ENCODE measurements at regions not wholly inside any gene's neighbourhood (a gene's known extent, or its start where the extent isn't known, plus 50 kb on each side); places are given as distances from the start of the nearest gene placed in this dataset.

DNA sequence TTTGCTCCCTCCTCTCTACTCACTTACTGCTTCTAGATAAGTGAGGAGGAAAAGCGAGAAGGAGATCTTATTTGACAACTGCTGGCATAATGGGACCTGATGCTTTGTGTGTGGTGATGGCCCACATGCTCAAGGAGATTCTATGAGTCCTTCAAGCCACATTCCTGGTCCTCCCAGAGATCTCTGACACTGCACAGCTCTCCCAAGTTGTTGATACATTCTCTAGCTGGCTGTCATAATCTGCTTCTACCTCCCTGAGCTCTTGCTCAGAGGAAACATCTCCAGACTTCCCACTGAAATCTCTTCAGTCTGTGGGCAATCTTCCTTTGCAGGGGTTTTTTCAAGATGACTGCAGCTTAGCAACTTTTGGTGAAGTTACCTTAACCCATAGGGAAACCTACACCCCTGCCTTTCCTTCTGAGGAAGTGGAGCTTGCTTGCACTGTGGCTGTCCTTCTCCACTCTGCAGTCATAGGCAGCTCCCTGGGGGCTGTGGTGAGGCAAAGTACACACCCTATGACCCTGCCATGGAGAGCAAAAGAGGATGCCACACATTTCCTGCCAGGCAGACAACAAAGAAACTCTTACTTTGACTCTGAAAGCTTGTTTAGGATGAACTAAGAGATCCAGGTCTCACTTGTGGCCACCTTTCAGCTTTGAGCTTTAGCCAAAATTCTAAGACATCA, 163.8 kb downstream of the TMEM38B start:
- DNase-seq = no peak
- TF ChIP-seq, protein P1, sequence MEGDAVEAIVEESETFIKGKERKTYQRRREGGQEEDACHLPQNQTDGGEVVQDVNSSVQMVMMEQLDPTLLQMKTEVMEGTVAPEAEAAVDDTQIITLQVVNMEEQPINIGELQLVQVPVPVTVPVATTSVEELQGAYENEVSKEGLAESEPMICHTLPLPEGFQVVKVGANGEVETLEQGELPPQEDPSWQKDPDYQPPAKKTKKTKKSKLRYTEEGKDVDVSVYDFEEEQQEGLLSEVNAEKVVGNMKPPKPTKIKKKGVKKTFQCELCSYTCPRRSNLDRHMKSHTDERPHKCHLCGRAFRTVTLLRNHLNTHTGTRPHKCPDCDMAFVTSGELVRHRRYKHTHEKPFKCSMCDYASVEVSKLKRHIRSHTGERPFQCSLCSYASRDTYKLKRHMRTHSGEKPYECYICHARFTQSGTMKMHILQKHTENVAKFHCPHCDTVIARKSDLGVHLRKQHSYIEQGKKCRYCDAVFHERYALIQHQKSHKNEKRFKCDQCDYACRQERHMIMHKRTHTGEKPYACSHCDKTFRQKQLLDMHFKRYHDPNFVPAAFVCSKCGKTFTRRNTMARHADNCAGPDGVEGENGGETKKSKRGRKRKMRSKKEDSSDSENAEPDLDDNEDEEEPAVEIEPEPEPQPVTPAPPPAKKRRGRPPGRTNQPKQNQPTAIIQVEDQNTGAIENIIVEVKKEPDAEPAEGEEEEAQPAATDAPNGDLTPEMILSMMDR (IDR thresholded peaks at IDR 0.05; ENCODE audit: low read depth, low read length) = no peak
- Histone ChIP-seq H3K4me3 (ENCODE audit: low read depth, low read length) (no peak overlapping the region), H3K36me3 (no peaks in the 10 kb centered on the region), H3K9me3 (ENCODE audit: severe bottlenecking) (no peaks in the 10 kb centered on the region), H3K27me3 (ENCODE audit: insufficient read depth, low read depth, severe bottlenecking) (no peaks in the 10 kb centered on the region), H3K27ac (no peak overlapping the region)

DNA sequence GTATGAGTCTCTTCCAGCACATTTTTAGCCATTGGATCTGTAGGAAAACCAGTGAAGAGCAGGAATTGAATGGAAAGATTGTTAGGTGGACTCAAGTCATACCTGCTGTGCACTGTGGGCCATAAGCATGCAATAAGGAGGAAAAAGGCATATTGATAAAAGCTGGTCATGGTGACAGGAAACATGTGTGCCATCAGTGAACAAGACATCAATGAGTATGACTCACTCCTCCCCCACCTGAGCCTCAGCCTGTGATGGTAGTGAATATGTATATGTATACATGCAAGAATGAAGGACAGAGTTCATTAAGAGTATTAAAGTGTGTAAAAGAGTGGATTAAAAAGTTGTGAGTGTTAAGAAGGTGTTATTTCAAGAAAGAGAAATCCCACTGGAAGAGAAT, 164.5 kb downstream of the TMEM38B start:
- H3K4me3 ChIP-seq (ENCODE audit: low read depth, low read length) = no peak overlapping the region
- H3K36me3 ChIP-seq = no peaks in the 10 kb centered on the region
- H3K27me3 ChIP-seq (ENCODE audit: insufficient read depth, low read depth, severe bottlenecking) = no peaks in the 10 kb centered on the region
- H3K9me3 ChIP-seq (ENCODE audit: severe bottlenecking) = no peaks in the 10 kb centered on the region
- DNase-seq = no peak
- H3K27ac ChIP-seq = no peak overlapping the region
- TF ChIP-seq, protein P1 (IDR thresholded peaks at IDR 0.05; ENCODE audit: low read depth, low read length) = no peak

DNA sequence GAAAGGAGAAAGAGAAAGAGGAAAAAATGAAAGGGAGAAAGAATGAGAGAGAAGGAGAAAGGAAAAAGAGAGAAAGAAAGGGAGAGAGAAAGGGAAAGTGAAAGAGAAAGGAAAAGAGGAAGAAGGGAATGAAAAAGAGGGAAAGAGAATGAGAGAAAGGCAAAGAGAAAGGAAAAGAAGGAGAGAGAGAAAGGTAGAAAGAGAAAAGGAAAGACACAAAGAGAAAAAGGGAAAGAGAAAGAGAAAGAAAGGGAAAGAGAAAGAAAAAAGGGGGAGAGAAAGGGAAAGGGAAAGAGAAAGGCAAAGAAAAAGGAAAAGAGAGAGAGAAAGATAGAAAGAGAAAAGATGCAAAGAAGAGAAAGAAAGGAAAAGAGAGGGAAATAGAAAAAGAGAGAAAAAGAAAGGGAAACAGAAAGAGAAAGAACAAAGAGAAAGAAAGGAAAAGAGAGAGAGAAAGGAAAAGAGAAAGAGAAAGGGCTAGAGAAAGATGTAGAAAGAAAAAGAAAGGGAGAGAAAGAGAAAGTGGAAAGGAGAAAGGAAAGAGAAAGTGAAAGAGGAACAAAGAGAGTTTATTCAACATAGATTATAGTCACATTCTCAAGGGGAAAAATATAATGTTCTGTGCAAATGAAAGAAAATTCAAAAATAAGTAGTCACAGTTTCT, 165.2 kb downstream of the TMEM38B start:
- H3K4me3 ChIP-seq (ENCODE audit: low read depth, low read length) = no peak overlapping the region
- no peaks in the 10 kb centered on the region for H3K27me3 ChIP-seq (ENCODE audit: insufficient read depth, low read depth, severe bottlenecking)
- no peaks in the 10 kb centered on the region for H3K9me3 ChIP-seq (ENCODE audit: severe bottlenecking)
- no peak overlapping the region for H3K27ac ChIP-seq
- TF ChIP-seq, protein P1 (IDR thresholded peaks at IDR 0.05; ENCODE audit: low read depth, low read length) = no peak
- no peaks in the 10 kb centered on the region for H3K36me3 ChIP-seq
- DNase-seq = no peak

DNA sequence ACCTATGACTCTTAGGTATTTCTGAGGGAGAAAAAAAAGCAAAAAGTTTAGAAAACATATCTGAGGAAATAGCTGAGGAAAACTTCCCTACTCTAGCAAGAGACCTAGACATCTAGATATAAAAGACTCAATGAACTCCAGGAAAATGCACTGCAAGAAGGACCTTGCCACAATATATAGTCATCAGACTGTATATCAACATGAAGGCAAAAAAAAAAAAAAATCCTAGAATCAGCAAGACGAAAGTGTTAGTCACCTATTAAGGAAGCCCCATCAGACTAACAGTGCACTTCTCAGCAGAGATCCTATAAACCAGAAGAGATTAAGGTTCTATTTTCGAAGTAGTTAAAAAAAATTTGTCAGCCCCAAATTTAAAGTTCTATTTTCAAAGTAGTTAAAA, 166.2 kb downstream of the TMEM38B start:
- Histone ChIP-seq H3K27ac (no peak overlapping the region), H3K9me3 (ENCODE audit: severe bottlenecking) (no peaks in the 10 kb centered on the region), H3K36me3 (no peaks in the 10 kb centered on the region), H3K4me3 (ENCODE audit: low read depth, low read length) (no peak overlapping the region), H3K27me3 (ENCODE audit: insufficient read depth, low read depth, severe bottlenecking) (no peaks in the 10 kb centered on the region)
- DNase-seq = no peak
- TF ChIP-seq, protein P1 (IDR thresholded peaks at IDR 0.05; ENCODE audit: low read depth, low read length) = no peak

DNA sequence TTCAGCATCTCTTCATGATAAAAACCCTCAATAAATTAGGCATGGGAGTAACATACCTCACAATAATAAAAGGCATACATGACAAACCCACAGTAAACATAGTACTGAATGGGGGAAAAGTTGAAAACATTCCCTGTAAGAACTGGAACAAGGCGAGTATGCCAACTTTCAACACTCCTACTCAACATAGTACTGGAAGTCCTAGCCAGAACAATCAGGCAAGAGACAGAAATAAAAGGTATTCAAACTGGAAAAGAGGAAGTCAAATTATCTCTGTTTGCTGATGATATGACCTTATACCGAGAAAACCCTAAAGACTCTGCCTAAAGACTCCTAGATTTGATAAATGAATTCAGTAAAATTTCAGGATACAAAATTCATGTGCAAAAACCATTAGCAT, 167.6 kb downstream of the TMEM38B start:
- no peaks in the 10 kb centered on the region for H3K27me3 ChIP-seq (ENCODE audit: insufficient read depth, low read depth, severe bottlenecking)
- H3K9me3 ChIP-seq (ENCODE audit: severe bottlenecking) = no peaks in the 10 kb centered on the region
- no peaks in the 10 kb centered on the region for H3K36me3 ChIP-seq
- DNase-seq = no peak
- H3K27ac ChIP-seq = no peak overlapping the region
- no peak overlapping the region for H3K4me3 ChIP-seq (ENCODE audit: low read depth, low read length)
- TF ChIP-seq, protein P1 (IDR thresholded peaks at IDR 0.05; ENCODE audit: low read depth, low read length) = no peak

All from WERI-Rb-1 (cell line).